GM23338 (cell line): ENCODE measurements at regions not wholly inside any gene's neighbourhood (a gene's known extent, or its start where the extent isn't known, plus 50 kb on each side); places are given as distances from the start of the nearest gene placed in this dataset.

Experiments used
- ATAC-seq: fragments of 200-7000 bp; cut with Tn5 transposase; 3 replicates; pipeline ENCODE4 v1.9.1; 2020
- DNase-seq: peaks from one replicate; pipeline ENCODE4 v3.0.0-alpha.2; 2015; ENCODE audit warnings: low spot score
- H2AFZ ChIP-seq: fragments of 200-600 bp; sonication (generic); 2 replicates; pipeline ENCODE4 v1.8.0; 2016; ENCODE audit warnings: antibody characterized with exemption, mild to moderate bottlenecking, moderate library complexity
- H3F3A ChIP-seq: fragments of 200-600 bp; sonication (generic); replicated peaks from 2 replicates; pipeline ENCODE4 v1.8.0; 2017; ENCODE audit warnings: antibody characterized with exemption, mixed run types, low read depth
- H3K27ac ChIP-seq: fragments of 200-600 bp; sonication (generic); 2 replicates; pipeline ENCODE4 v1.6.1; 2016; ENCODE audit warnings: low read depth
- H3K27me3 ChIP-seq: fragments of 200-600 bp; sonication (generic); 2 replicates; pipeline ENCODE4 v1.8.0; 2016; ENCODE audit warnings: mild to moderate bottlenecking, mixed run types, moderate library complexity; ENCODE audit not compliant: insufficient read depth
- H3K36me3 ChIP-seq: fragments of 200-600 bp; sonication (generic); 2 replicates; pipeline ENCODE4 v1.8.0; 2016; ENCODE audit warnings: mild to moderate bottlenecking; ENCODE audit not compliant: insufficient read depth
- H3K4me1 ChIP-seq: fragments of 200-600 bp; sonication (generic); 2 replicates; pipeline ENCODE4 v1.8.0; 2016; ENCODE audit warnings: mild to moderate bottlenecking, moderate library complexity; ENCODE audit not compliant: insufficient read depth
- H3K4me2 ChIP-seq: fragments of 200-600 bp; sonication (generic); 2 replicates; pipeline ENCODE4 v1.7.1; 2017; ENCODE audit warnings: mixed run types
- H3K4me3 ChIP-seq: fragments of 200-600 bp; sonication (generic); 2 replicates; pipeline ENCODE4 v1.6.1; 2016; ENCODE audit warnings: mixed run types
- H3K79me2 ChIP-seq: fragments of 200-600 bp; sonication (generic); replicated peaks from 2 replicates; pipeline ENCODE4 v1.8.0; 2017; ENCODE audit warnings: mild to moderate bottlenecking; ENCODE audit not compliant: insufficient read depth
- H3K9me2 ChIP-seq: fragments of 200-600 bp; sonication (generic); 2 replicates; pipeline ENCODE4 v1.8.0; 2017; ENCODE audit not compliant: insufficient read depth
- H4K20me1 ChIP-seq: fragments of 200-600 bp; sonication (generic); replicated peaks from 2 replicates; pipeline ENCODE4 v1.8.0; 2017; ENCODE audit warnings: mild to moderate bottlenecking; ENCODE audit not compliant: insufficient read depth
- H3K27ac Mint-ChIP-seq: 2 replicates; pipeline ENCODE4 v1.8.0; 2020; ENCODE audit warnings: inconsistent platforms, mild to moderate bottlenecking, moderate library complexity, mixed read lengths
- H3K27me3 Mint-ChIP-seq: 3 replicates; pipeline ENCODE4 v1.8.0; 2022; ENCODE audit warnings: low read depth, mild to moderate bottlenecking, moderate library complexity, mixed read lengths, inconsistent platforms; ENCODE audit not compliant: insufficient read depth, poor library complexity
- H3K36me3 Mint-ChIP-seq: 3 replicates; pipeline ENCODE4 v1.8.0; 2021; ENCODE audit warnings: low read depth, mild to moderate bottlenecking, inconsistent platforms, moderate library complexity, mixed read lengths
- H3K4me1 Mint-ChIP-seq: 3 replicates; pipeline ENCODE4 v1.8.0; 2020; ENCODE audit warnings: mild to moderate bottlenecking, inconsistent platforms, mixed read lengths
- H3K4me3 Mint-ChIP-seq: 3 replicates; pipeline ENCODE4 v1.8.0; 2021; ENCODE audit warnings: moderate library complexity, mild to moderate bottlenecking, inconsistent platforms, mixed read lengths
- H3K9me3 Mint-ChIP-seq: 3 replicates; pipeline ENCODE4 v1.8.0; 2020; ENCODE audit warnings: moderate library complexity, mild to moderate bottlenecking, inconsistent platforms, mixed read lengths
- CTCF ChIP-seq, 2 experiments: fragments of 200-600 bp in 1 of 2; sonication (generic) in 1 of 2; conservative IDR thresholded peaks; 2 replicates each; pipeline versions ENCODE4 v1.5.1 to v1.6.1; 2016 to 2017; ENCODE audit warnings: antibody characterized with exemption in 2 of 2, low read depth in 2 of 2, mild to moderate bottlenecking in 2 of 2, moderate library complexity in 1 of 2
- EZH2 ChIP-seq: fragments of 200-600 bp; sonication (generic); IDR thresholded peaks from one replicate; pipeline ENCODE4 v1.8.0; 2017; ENCODE audit warnings: antibody characterized with exemption, mild to moderate bottlenecking, low read depth; ENCODE audit not compliant: unreplicated experiment
- EZH2phosphoT487 ChIP-seq: fragments of 200-600 bp; sonication (generic); IDR thresholded peaks from one replicate; pipeline ENCODE4 v1.8.1; 2018; ENCODE audit warnings: antibody characterized with exemption; ENCODE audit not compliant: unreplicated experiment
- NANOG ChIP-seq: IDR thresholded peaks from 2 replicates; pipeline ENCODE4 v1.6.1; 2016; ENCODE audit warnings: antibody characterized with exemption, borderline replicate concordance
- POLR2AphosphoS5 ChIP-seq: IDR thresholded peaks from 2 replicates; pipeline ENCODE4 v1.6.1; 2016; ENCODE audit warnings: antibody characterized with exemption, low read depth
- STAT1 ChIP-seq: IDR thresholded peaks from one replicate; pipeline ENCODE4 v1.6.1; 2016; ENCODE audit warnings: antibody characterized with exemption; ENCODE audit not compliant: unreplicated experiment
- ZNF114 ChIP-seq: fragments of 250-450 bp; sonication (Bioruptor Pico); IDR thresholded peaks from 2 replicates; pipeline ENCODE4 v1.5.0; 2020; ENCODE audit warnings: mild to moderate bottlenecking, moderate library complexity
- TF ChIP-seq, protein P1 (sequence below): IDR thresholded peaks from 2 replicates; pipeline ENCODE4 v1.6.1; 2016; ENCODE audit warnings: antibody characterized with exemption
- TF ChIP-seq, protein P2 (sequence below): IDR thresholded peaks from one replicate; pipeline ENCODE4 v1.6.1; 2018; ENCODE audit warnings: antibody characterized with exemption; ENCODE audit not compliant: unreplicated experiment

GRCh38 chr2:219864154-219864553 lies 236.7 kb downstream of the SLC4A3 start:
- Histone ChIP-seq H3K36me3 (no peaks in the 10 kb centered on the region), H3K9me2 (peaks cover 6% of the 10 kb centered on the region; the same call in 1 of the 2 replicates), H3F3A (no peaks in the 10 kb centered on the region), H3K4me1 (no peaks in the 10 kb centered on the region), H3K79me2 (no peaks in the 10 kb centered on the region), H3K27ac (no peak overlapping the region), H2AFZ (no peak overlapping the region), H3K27me3 (no peaks in the 10 kb centered on the region), H3K4me3 (no peak overlapping the region), H3K4me2 (no peak overlapping the region), H4K20me1 (no peaks in the 10 kb centered on the region)
- no peaks in the 10 kb centered on the region for H3K36me3 Mint-ChIP-seq
- no peaks in the 10 kb centered on the region for H3K9me3 Mint-ChIP-seq
- H3K4me1 Mint-ChIP-seq: no peaks in the 10 kb centered on the region; the same call in 2 of the 3 replicates
- TF ChIP-seq NANOG (no peak), EZH2 (no peak), CTCF (conservative IDR thresholded peaks at IDR 0.05; ENCODE audit: low read depth in 2 of 2) (no peak)
- no peak overlapping the region for H3K27ac Mint-ChIP-seq
- H3K27me3 Mint-ChIP-seq: peaks cover 2% of the 10 kb centered on the region
- DNase-seq (no peak), ATAC-seq (no peak)
- H3K4me3 Mint-ChIP-seq: no peak overlapping the region

DNA sequence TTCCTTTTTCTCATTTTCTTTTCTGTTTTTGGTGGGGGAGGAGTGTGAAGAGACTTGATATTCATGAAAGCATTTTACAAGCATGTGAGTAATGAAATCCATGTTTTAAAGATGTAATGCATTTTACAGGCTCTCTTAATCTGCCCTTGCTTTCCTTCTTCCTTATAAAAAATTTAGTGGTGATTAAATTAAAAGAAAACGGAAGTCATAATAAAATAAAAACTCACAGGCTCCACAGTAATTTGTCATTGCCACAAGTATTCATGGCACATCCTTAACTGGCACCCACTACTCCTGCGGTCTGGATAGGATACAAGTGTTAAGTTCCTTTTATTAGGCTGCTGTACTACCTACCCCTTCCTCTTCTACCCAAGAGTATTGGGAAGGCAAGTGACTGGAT lies 241.2 kb downstream of the SLC4A3 start:
- Histone ChIP-seq H3K4me1 (peaks cover 28% of the 10 kb centered on the region), H3K4me2 (no peak overlapping the region), H3K9me2 (peaks cover 10% of the 10 kb centered on the region; the same call in 1 of the 2 replicates), H3K27ac (no peak overlapping the region), H3K79me2 (no peaks in the 10 kb centered on the region), H2AFZ (no peak overlapping the region), H3K4me3 (no peak overlapping the region), H3F3A (no peaks in the 10 kb centered on the region), H3K36me3 (no peaks in the 10 kb centered on the region), H4K20me1 (no peaks in the 10 kb centered on the region), H3K27me3 (no peaks in the 10 kb centered on the region)
- no peak overlapping the region for H3K27ac Mint-ChIP-seq
- no peaks in the 10 kb centered on the region for H3K9me3 Mint-ChIP-seq
- no peak overlapping the region for H3K4me3 Mint-ChIP-seq
- DNase-seq (no peak), ATAC-seq (no peak)
- H3K4me1 Mint-ChIP-seq: peaks cover 28% of the 10 kb centered on the region
- H3K27me3 Mint-ChIP-seq: peaks cover 2% of the 10 kb centered on the region
- no peaks in the 10 kb centered on the region for H3K36me3 Mint-ChIP-seq
- TF ChIP-seq, protein P1, sequence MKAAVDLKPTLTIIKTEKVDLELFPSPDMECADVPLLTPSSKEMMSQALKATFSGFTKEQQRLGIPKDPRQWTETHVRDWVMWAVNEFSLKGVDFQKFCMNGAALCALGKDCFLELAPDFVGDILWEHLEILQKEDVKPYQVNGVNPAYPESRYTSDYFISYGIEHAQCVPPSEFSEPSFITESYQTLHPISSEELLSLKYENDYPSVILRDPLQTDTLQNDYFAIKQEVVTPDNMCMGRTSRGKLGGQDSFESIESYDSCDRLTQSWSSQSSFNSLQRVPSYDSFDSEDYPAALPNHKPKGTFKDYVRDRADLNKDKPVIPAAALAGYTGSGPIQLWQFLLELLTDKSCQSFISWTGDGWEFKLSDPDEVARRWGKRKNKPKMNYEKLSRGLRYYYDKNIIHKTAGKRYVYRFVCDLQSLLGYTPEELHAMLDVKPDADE: no peak
- TF ChIP-seq EZH2phosphoT487 (no peak), ZNF114 (CRISPR knock-in tag) (no peak), STAT1 (no peak), CTCF (conservative IDR thresholded peaks at IDR 0.05; ENCODE audit: low read depth in 2 of 2) (no peak), EZH2 (no peak), POLR2AphosphoS5 (no peak)
- TF ChIP-seq, protein P2, sequence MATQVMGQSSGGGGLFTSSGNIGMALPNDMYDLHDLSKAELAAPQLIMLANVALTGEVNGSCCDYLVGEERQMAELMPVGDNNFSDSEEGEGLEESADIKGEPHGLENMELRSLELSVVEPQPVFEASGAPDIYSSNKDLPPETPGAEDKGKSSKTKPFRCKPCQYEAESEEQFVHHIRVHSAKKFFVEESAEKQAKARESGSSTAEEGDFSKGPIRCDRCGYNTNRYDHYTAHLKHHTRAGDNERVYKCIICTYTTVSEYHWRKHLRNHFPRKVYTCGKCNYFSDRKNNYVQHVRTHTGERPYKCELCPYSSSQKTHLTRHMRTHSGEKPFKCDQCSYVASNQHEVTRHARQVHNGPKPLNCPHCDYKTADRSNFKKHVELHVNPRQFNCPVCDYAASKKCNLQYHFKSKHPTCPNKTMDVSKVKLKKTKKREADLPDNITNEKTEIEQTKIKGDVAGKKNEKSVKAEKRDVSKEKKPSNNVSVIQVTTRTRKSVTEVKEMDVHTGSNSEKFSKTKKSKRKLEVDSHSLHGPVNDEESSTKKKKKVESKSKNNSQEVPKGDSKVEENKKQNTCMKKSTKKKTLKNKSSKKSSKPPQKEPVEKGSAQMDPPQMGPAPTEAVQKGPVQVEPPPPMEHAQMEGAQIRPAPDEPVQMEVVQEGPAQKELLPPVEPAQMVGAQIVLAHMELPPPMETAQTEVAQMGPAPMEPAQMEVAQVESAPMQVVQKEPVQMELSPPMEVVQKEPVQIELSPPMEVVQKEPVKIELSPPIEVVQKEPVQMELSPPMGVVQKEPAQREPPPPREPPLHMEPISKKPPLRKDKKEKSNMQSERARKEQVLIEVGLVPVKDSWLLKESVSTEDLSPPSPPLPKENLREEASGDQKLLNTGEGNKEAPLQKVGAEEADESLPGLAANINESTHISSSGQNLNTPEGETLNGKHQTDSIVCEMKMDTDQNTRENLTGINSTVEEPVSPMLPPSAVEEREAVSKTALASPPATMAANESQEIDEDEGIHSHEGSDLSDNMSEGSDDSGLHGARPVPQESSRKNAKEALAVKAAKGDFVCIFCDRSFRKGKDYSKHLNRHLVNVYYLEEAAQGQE: no peak
